Pancreas (tissue), 10 donors: ENCODE measurements at regions not wholly inside any gene's neighbourhood (a gene's known extent, or its start where the extent isn't known, plus 50 kb on each side); places are given as distances from the start of the nearest gene placed in this dataset.

Experiments
- ATAC-seq, 4 donors: fragments of 200-7000 bp; cut with Tn5 transposase; one replicate each; pipeline versions ENCODE4 v1.8.0 to v1.9.1; 2020; ENCODE audit warnings: mild to moderate bottlenecking in 4 of 4, moderate library complexity in 4 of 4
- DNase-seq, 6 donors: peaks; one replicate each; pipeline ENCODE4 v3.0.0-alpha.2; 2020
- FAIRE-seq: peaks from 2 replicates; lab custom pipeline; 2012; peaks lifted over from hg19 to GRCh38; lab: Jason Lieb, UNC
- H3K27ac ChIP-seq, 4 donors: fragments of 200-600 bp; sonication (generic); 1 replicate in 3 of 4; 2 replicates in 1 of 4; pipeline versions ENCODE4 v1.5.0 to v1.8.0; 2020
- H3K27me3 ChIP-seq, 4 donors: fragments of 200-600 bp; one replicate each; pipeline ENCODE4 v1.8.0; 2021
- H3K36me3 ChIP-seq, 3 donors: fragments of 200-600 bp; sonication (generic) in 1 of 3; one replicate each; pipeline versions ENCODE4 v1.5.0 to v1.8.0; 2020 to 2021
- H3K4me1 ChIP-seq, 3 donors: fragments of 200-600 bp; one replicate each; pipeline ENCODE4 v1.8.0; 2021
- H3K4me3 ChIP-seq, 4 donors: fragments of 200-600 bp; sonication (generic) in 2 of 4; one replicate each; pipeline versions ENCODE4 v1.5.0 to v1.8.0; 2020 to 2021
- H3K9me3 ChIP-seq, 4 donors: fragments of 200-600 bp; one replicate each; pipeline ENCODE4 v1.8.0; 2021
- CTCF ChIP-seq, 4 donors: fragments of 200-600 bp; sonication (generic) in 3 of 4; IDR thresholded peaks; one replicate each; pipeline versions ENCODE4 v1.5.0 to v1.8.0; 2021; ENCODE audit warnings: antibody characterized with exemption in 4 of 4
- WGBS, 2 donors: extraction: QIAGEN DNeasy Blood & Tissue Kit; methylation state at CpG; one replicate each; pipeline ENCODE4 v1.1.7; 2013; 5-methylcytosine and 5-hydroxymethylcytosine counted together
- intact Hi-C, 3 donors: fragments of 100-400 bp; cut with DNase I; formaldehyde crosslinking; loops; one replicate each; pipeline versions ENCODE4 v1.11.1 to v1.14.2; 2022
- donor health status: healthy with polysubstance abuse.
- donor health status: DM: no; HTN: no; CAD: no; lungs with moderate emphysema.
- donor health status: DM: no; HTN: no; CAD: no.
- donor health status: control.
- donor health status: control.
- donor health status: Bipolar disorder and iron deficiency.
- donor health status: DM: yes; HTN: yes; CAD: no.
- donor health status: DM: no; HTN: no; CAD: no.
- donor health status: DM: no; HTN: no; CAD: no.
- donor health status: DM: yes; HTN: yes; CAD: no.

GRCh38 chr7:17030559-17030958, 148.8 kb upstream of the AGR3 start:
- ATAC-seq (no peak), FAIRE-seq (no peak)
- WGBS, 2 donors: 57 to 69% methylated on average over 2 of the region's 2 CpGs

GRCh38 chr7:17031906-17032551, 150.2 kb upstream of the AGR3 start:
- no peak for FAIRE-seq

More at GRCh38 chr7:17030559-17030958, 148.8 kb upstream of the AGR3 start:
- H3K9me3 ChIP-seq: no peaks in the 10 kb centered on the region
- H3K27me3 ChIP-seq: no peaks in the 10 kb centered on the region
- intact Hi-C loops: no loop called here
- H3K4me3 ChIP-seq: no peak overlapping the region
- H3K4me1 ChIP-seq: peaks cover 0 to 2% (median 0%) of the 10 kb centered on the region in 3 donors
- no peak for DNase-seq
- H3K27ac ChIP-seq: no peak overlapping the region
- TF ChIP-seq CTCF (IDR thresholded peaks at IDR 0.05): no peak
- no peaks in the 10 kb centered on the region for H3K36me3 ChIP-seq

GRCh38 chr7:17033245-17033644, 151.5 kb upstream of the AGR3 start:
- DNase-seq (peak in 5 of 6 donors; percentile 21 to 67 (median 31)), FAIRE-seq (no peak), ATAC-seq (peak in 3 of 4 donors; percentile 70 to 89 (median 83))
- Histone ChIP-seq H3K27me3 (no peaks in the 10 kb centered on the region), H3K4me3 (no peak overlapping the region), H3K4me1 (peaks cover 0 to 2% (median 0%) of the 10 kb centered on the region in 3 donors), H3K36me3 (no peaks in the 10 kb centered on the region), H3K27ac (no peak overlapping the region), H3K9me3 (no peaks in the 10 kb centered on the region)
- no peak for TF ChIP-seq CTCF (IDR thresholded peaks at IDR 0.05)
- WGBS, 2 donors: 58 to 61% methylated on average over 4 of the region's 4 CpGs
- intact Hi-C loops: no loop called here

More at GRCh38 chr7:17031906-17032551, 150.2 kb upstream of the AGR3 start:
- no peak for ATAC-seq
- no peaks in the 10 kb centered on the region for H3K36me3 ChIP-seq
- WGBS, 2 donors: 97 to 100% methylated on average over 1 of the region's 1 CpG
- H3K4me3 ChIP-seq: no peak overlapping the region
- TF ChIP-seq CTCF (IDR thresholded peaks at IDR 0.05): no peak
- no peak for DNase-seq
- no peak overlapping the region for H3K27ac ChIP-seq
- H3K9me3 ChIP-seq: no peaks in the 10 kb centered on the region
- intact Hi-C loops: no loop called here
- peaks cover 0 to 2% (median 0%) of the 10 kb centered on the region in 3 donors for H3K4me1 ChIP-seq
- H3K27me3 ChIP-seq: no peaks in the 10 kb centered on the region

- DNase-seq (no peak), ATAC-seq (no peak), FAIRE-seq (no peak)
- 72 to 78% methylated on average over 2 of the region's 2 CpGs for WGBS, 2 donors
- H3K36me3 ChIP-seq: no peaks in the 10 kb centered on the region
- TF ChIP-seq CTCF (IDR thresholded peaks at IDR 0.05): no peak
- H3K27ac ChIP-seq: no peak overlapping the region
- intact Hi-C loops: no loop called here
- no peaks in the 10 kb centered on the region for H3K27me3 ChIP-seq
- peaks cover 0 to 22% (median 0%) of the 10 kb centered on the region in 3 donors for H3K4me1 ChIP-seq
- no peak overlapping the region for H3K4me3 ChIP-seq
- no peaks in the 10 kb centered on the region for H3K9me3 ChIP-seq
Observed at GRCh38 chr7:17036584-17036983, 154.8 kb upstream of the AGR3 start.

- H3K27ac ChIP-seq: no peak overlapping the region
- no peaks in the 10 kb centered on the region for H3K9me3 ChIP-seq
- WGBS, 2 donors: 85 to 90% methylated on average over 3 of the region's 3 CpGs
- H3K4me1 ChIP-seq: peaks cover 0 to 29% (median 0%) of the 10 kb centered on the region in 3 donors
- no peak for TF ChIP-seq CTCF (IDR thresholded peaks at IDR 0.05)
- DNase-seq: no peak
- no peak for FAIRE-seq
- H3K4me3 ChIP-seq: no peak overlapping the region
- H3K27me3 ChIP-seq: no peaks in the 10 kb centered on the region
- intact Hi-C loops: no loop called here
- no peak for ATAC-seq
- H3K36me3 ChIP-seq: no peaks in the 10 kb centered on the region
Observed at GRCh38 chr7:17037356-17037755, 155.6 kb upstream of the AGR3 start.
